Upper lobe of left lung (tissue), 4 donors: ENCODE measurements at regions not wholly inside any gene's neighbourhood (a gene's known extent, or its start where the extent isn't known, plus 50 kb on each side); places are given as distances from the start of the nearest gene placed in this dataset.

Source experiments
- CTCF ChIP-seq, 6 experiments: fragments of 450-650 bp in 4 of 6; fragments of 200-600 bp in 2 of 6; sonication (generic) in 2 of 6; IDR thresholded peaks; one replicate each; pipeline ENCODE4 v1.5.1; 2016 to 2019; ENCODE audit warnings: antibody characterized with exemption in 6 of 6
- EP300 ChIP-seq, 4 donors: sonication (generic); formaldehyde crosslinking; IDR thresholded peaks; one replicate each; pipeline ENCODE4 v1.5.1; 2017; ENCODE audit warnings: antibody characterized with exemption in 4 of 4, control low read depth in 2 of 4
- POLR2A ChIP-seq, 4 donors: fragments of 450-650 bp; IDR thresholded peaks; one replicate each; pipeline ENCODE4 v1.5.1; 2016 to 2017; ENCODE audit warnings: antibody characterized with exemption in 4 of 4, mild to moderate bottlenecking in 2 of 4
- POLR2AphosphoS5 ChIP-seq, 2 donors: sonication (generic); formaldehyde crosslinking; IDR thresholded peaks; one replicate each; pipeline ENCODE4 v1.5.1; 2017; ENCODE audit warnings: antibody characterized with exemption in 2 of 2

GRCh38 chr2:176794392-176794791 lies 418.2 kb upstream of the HNRNPA3 start:
- TF ChIP-seq CTCF (IDR thresholded peaks at IDR 0.05) = no peak
- TF ChIP-seq EP300 (IDR thresholded peaks at IDR 0.05) = no peak
- TF ChIP-seq POLR2AphosphoS5 (IDR thresholded peaks at IDR 0.05) = no peak
- no peak for TF ChIP-seq POLR2A (IDR thresholded peaks at IDR 0.05)
